Activated CD8-positive, alpha-beta memory T cell treated with anti-CD3 and anti-CD28 coated beads for 48 hours (primary cell): ENCODE measurements at regions not wholly inside any gene's neighbourhood (a gene's known extent, or its start where the extent isn't known, plus 50 kb on each side); places are given as distances from the start of the nearest gene placed in this dataset.

ENCODE experiments used
- DNase-seq, 3 experiments: peaks; one replicate each; pipeline ENCODE4 v3.0.0-alpha.2; 2020; ENCODE audit warnings: low read depth in 2 of 3, low spot score in 2 of 3

DNA sequence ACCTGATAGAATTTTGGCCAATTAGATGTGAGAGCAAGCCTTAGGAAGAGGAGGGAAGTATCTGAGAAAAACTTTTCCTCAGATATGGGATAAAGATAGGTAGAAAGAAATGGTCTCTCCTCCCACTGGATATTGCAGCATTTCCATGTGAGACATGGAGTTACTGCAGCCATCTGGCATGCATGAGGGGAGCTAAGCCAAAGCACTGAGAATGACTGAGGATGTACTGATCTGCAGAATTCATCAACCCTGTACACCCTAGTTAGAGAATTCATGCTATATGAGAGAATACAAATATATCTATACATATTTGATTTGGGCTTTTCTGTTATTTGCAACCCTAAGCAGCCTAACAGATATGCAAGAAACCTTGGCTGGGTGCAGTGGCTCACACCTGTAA, 52.5 kb upstream of the RPL34 start:
- no peak for DNase-seq

- DNase-seq: no peak
These were observed 59.3 kb upstream of the RPL34 start for GRCh38 chr4:108561116-108561515.

- no peak for DNase-seq
These were observed 59.8 kb upstream of the RPL34 start for GRCh38 chr4:108560616-108561015.

DNA sequence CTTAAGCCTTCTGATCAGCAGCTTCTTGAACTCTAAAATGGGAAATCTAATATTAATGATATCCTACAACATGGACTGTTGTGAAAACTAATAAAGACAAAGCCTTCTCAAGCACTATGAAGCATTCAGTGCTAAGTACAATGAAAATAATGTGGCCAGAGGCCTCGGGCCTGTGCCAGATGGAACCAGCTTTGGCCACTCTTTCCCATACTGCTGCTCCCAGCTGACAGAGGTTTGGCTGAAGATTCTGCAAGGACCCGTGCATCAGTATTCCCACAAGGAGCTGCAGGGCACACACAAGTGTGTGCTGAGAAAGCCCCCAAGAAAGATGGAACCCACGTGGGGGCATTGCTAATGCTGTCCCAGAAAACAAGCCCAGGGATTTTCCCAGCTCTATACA, 60.5 kb upstream of the RPL34 start:
- no peak for DNase-seq

- DNase-seq: no peak
These were observed 61.1 kb upstream of the RPL34 start for GRCh38 chr4:108559068-108559793.

DNA sequence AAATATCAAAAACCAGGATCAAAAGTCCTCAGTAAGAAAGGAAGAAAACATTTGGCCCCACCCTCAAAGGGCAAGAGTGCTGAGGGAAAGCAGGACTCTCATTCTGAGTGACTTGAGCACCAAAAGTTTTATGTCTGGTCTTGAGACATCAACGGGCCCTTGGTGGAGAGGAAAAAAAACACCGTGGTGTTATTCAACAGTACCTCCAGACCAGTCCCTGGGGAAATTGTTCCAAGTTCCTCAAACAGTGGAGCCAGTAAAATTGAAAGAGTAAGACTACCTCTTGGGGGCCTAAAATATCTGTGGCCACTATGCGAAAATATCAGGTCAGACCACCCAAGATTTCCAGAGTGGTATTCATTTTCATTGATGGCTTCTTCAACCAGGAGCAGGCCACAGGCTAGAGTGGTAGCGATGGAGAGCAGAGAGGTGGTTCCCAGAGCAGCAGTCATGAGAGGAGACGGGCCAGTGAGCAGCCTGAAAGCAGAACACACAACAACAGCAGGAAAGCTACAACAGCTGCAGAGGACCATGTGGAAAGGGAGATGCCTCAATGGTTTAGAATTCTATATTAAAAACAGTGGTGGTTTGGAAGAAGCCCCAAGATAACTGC, 63.7 kb upstream of the RPL34 start:
- DNase-seq: no peak

DNA sequence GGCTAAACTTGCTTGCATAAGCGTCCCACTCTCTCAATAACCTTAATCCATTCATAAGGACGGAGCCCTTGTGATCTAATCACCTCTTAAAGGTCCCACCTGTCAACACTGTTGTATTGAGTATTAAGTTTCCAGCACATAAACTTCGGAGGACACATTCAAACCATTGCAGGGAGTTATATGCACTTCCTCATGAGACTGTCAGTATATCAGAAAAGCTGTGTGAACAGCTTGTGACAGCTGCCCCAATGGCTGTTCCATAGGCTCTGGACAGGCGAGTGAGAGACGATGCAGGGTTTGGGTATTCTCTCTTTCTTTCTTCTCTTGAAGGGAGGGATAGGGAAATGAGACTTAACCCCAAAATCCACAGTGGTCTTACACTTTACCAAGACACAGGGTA, 64.2 kb upstream of the RPL34 start:
- DNase-seq: no peak

DNA sequence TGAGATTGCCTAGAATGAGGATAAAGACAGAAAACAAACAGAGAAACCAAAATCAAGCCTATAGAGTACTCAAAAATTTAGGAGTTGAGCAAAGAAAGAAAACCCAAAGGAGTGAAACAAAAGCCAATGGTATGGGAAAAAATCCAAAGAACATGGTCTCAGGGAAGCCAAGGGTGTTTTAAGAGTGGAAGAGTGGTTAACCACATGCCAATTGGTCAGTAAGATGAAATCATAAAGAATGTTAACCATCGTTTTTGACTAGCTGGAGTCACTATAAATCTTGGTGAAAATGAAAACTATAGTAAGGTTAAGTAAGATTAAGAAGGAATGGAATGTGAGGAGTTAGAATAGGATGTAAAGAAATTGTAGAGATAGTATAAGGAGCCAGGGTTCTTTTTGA, 64.7 kb upstream of the RPL34 start:
- DNase-seq: no peak

- no peak for DNase-seq
These were observed 72.7 kb upstream of the RPL34 start for GRCh38 chr4:108547682-108548081.

DNA sequence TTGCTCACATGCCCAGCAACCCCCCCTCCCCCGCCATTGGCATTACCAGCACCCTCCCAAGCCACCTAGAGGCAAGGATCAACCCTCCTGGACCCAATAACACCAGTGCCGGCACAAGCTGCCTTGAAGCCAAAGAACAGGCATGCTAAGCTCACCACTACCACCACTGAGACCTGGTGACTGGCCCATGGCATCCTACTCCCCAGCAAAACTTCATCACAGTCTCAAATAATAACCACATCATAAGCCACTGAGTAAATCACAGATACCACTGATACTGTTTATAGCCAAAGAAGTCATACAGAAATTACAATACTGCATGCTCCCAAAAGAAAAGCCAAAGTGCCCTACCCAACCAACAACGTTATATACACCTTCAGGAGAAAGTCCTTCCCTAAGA, 73.6 kb upstream of the RPL34 start:
- no peak for DNase-seq

- no peak for DNase-seq
These were observed 75.9 kb upstream of the RPL34 start for GRCh38 chr4:108544481-108544880.

- DNase-seq: no peak
These were observed 76.9 kb upstream of the RPL34 start for GRCh38 chr4:108543359-108543968.

DNA sequence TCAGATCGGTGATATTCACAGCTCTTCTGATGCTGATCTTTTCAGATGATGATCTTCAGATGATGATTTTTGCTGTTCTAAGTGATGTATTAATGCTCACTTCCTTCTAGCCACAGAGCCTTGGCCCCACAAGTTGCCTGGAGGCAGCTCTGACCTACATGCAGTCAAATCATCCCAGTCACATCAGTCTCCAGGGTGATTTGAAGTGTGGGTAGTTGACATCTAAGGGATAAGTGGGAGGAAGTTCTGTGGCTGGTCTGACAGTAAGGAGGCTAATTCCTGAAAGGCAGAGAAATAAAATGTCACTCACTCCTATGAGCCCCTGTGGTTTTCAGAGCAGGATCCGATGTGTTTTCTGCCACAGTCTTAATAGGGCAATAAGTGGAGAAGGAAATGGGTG, 79.8 kb upstream of the RPL34 start:
- DNase-seq: no peak

DNA sequence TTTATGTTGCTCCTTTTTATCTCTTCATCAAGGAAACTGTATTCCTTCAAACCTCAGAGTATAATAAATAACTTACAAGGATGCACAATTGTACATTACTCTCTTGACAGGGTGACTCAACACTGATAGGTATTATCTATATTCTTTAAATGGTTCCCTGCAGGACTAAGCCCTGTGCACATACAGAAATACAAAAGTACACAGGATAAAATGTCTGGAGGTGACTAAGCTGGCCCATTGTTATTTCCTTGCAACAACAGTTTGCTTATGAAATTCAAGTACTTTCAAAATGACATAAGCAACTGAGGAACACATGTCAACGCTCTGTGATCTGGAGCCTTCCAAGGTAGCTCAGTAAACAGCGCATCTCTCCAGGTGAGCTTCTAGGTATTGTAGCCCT, 83.8 kb upstream of the RPL34 start:
- no peak for DNase-seq

GRCh38 chr4:108535757-108536156, 84.6 kb upstream of the RPL34 start:
- no peak for DNase-seq

GRCh38 chr4:108533876-108534275, 86.5 kb upstream of the RPL34 start:
- no peak for DNase-seq

DNA sequence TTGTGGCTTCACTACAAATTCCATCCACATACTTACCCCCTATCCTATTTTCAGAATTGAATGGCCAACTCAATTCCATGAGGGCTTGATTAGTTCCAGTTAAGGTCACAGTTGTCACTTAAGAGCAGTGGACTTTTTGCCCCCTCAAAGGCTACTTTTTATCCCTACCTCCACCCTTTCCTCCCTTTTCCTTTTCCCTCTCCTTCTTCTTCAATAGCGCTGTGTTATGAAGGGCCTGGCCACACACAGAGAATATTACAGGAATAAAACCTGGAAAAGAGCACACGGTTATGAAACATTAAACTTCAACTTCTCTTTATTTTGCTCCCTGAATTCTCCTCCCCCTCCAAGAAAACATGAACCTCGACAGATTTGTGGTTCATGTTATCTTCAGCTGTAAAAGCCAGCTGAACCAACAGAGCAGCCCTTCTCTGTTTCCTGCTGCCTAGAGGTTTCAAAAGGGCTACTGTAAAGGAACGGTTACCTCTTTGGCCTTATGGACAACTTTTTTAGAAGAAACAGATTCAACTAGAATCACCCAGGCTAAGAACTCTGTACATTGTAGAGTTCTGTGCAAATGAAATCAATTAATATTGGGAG, 87.0 kb upstream of the RPL34 start:
- no peak for DNase-seq

- DNase-seq: no peak
These were observed 87.6 kb upstream of the RPL34 start for GRCh38 chr4:108532738-108533137.

DNA sequence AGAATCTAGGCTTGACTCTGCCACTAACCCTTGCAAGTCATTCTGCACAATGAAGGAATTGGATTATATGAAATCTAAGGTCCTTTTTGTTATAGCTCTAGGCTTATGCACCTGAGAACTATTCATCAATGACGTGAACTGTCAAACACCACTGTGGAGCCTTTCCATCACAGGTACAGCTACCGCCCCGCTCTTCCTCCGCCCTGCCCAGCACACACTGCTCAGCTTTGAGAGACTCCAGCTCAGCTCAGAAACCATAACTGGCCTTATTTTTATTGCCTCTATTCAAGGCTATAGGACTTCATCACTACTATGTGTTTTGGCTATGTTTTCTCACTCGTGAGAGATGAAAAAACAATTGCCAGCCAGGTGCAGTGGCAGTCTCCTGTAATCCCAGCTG, 88.2 kb upstream of the RPL34 start:
- no peak for DNase-seq

GRCh38 chr4:108531461-108531860, 88.9 kb upstream of the RPL34 start:
- no peak for DNase-seq

- no peak for DNase-seq
These were observed 90.1 kb upstream of the RPL34 start for GRCh38 chr4:108529984-108530905.
